GM19397 (cell line): ENCODE measurements at regions not wholly inside any gene's neighbourhood (a gene's known extent, or its start where the extent isn't known, plus 50 kb on each side); places are given as distances from the start of the nearest gene placed in this dataset.
"Not testable (repeated sequence)": the region's sequence is repeated elsewhere in the genome, so short reads cannot be mapped to it uniquely, and the experiment has no call there.

Experiments used
- ATAC-seq: cut with Tn5 transposase; IDR thresholded peaks from one replicate; pipeline ENCODE4 v1.9.1; 2021; ENCODE audit warnings: mild to moderate bottlenecking, moderate library complexity; ENCODE audit not compliant: unreplicated experiment

DNA sequence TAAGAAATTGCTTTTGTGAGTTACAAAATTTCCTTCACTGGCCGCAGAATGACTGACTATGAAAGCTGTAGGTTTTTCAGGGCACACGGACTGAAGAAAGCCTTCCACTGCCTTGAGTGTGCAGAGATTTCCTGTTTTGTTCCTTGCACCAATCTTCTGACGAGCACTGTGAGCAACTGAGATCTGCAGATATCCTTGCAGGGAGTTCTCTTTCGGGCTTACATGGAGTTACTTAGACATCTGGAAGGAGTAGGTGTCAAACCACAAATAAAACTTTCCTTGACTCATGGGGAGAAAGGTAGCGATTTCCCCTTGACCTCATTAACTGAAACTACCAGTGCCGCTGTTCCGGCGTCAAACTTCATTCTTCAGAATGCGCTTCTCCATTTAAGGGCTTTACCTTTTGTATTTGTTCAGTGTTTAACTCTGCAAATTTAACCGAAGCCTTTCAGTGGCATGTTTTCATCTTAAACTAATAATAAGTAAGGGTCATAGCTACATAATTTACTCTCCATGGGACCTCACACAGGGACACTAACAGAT is 1175.3 kb downstream of the GATA3 start:
- no peak for ATAC-seq

DNA sequence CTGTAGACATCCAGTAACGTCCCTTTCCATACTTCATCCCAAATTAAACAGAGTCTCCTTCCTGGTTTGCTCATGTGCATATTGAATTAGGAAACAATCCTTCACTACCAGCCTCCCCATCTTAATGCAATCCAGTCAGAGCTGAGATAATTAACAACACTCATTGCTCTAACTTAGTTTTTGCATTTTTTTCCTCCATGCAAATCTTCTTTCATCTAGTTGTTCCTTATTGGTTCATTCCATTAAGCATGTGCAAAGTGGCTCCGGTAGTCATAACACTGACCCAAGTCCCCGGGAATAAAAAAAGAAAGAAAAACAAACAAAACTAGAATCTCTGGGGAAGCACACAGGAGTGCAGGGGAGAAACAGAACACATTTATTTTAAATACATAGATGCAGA is 1176.1 kb downstream of the GATA3 start:
- no peak for ATAC-seq

DNA sequence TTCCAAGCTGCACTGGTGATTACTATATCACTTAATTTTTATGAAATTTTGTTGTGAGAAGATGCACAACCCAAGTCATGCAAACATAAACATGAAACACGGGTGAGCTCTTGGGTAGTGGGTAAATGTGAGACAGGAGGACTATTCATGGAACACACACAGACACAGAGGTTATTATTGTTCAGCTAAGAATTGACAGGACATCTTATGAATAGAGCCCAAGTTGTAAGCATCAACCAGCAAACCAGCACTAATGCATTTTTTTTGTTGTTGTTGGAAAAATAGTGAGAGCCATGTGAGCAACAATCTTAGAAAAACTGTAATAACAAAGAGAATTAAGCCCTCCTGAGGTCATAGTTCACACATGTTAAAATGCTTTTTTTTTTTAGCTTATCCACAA is 1179.7 kb downstream of the GATA3 start:
- no peak for ATAC-seq

DNA sequence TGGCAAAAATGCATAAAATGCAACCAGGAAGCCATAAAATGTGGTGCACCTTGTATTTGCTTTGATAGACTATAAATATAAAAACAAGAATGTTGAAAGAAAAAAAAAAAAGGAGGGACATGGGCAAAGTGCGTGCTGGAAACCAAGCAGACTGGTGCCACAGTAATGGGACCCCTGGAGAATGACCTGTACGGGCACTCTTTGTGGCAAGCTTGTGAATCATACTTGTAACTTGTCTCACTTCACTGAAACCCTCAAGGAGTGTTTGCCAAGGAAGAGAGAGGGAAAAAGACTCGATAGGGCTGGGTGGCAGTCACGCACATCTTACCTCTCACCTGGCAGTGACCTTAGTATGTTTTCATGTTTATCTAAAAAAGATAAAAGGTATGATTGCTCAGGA is 1183.6 kb downstream of the GATA3 start:
- no peak for ATAC-seq

DNA sequence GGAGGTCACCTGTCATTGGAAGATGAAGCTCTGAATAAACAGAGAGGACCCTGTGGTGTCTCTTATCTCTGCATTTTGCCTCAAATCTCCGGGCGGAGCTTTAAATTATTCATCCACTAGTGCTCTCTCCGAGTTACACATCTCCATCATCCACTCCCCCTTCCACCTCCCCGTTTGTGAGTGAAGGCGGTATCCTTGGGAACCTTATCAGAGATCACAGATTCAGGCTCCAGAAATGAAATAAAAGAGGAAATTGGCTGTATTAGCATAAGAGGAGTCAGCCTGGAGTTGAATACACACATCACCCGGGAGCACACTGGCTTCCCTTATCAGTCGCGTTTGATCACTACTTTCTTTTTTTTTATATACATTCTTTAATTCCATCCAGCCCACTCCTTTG is 1184.8 kb downstream of the GATA3 start:
- no peak for ATAC-seq

DNA sequence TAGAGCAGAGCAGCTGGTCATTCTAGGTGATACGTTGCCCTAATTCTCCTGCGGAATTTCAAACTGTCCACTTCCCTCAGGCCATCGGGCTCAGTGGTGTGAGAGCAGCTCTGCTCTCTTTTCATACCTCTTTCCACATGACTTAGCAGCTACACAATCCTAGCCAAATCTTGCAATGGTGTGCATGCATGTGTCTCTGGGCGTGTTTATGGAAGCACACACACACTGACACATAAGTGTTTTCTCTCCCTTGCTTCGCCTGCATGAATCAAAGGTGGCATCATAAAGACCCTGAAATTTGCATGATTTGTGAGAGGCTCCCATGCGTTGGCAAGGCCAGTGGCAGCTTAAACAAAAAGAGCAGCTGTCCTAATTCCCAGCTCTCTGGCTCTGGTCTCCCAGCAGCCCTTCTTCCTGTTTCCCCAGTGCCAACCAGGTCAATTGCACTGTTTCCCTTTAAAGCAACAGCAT is 1189.5 kb downstream of the GATA3 start:
- no peak for ATAC-seq

DNA sequence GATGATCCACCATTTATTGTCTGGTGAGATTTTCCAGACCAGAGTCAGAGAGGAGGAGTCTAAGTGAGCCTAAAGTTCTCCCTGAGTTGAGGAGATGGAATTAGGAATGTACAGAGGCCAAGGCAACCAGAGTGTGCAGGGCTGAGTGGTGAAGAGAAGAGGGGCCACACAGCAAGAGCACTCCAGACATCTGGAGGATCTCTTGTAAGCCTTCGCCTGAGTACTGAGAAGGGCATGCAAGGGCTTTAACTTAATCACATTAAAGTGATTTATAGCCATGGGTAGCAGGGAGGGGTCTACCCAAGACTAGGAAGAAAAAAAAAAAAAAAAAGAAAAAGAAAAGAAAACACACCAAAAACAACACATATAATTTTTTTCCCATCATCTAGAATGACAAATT is 1190.4 kb downstream of the GATA3 start:
- no peak for ATAC-seq

DNA sequence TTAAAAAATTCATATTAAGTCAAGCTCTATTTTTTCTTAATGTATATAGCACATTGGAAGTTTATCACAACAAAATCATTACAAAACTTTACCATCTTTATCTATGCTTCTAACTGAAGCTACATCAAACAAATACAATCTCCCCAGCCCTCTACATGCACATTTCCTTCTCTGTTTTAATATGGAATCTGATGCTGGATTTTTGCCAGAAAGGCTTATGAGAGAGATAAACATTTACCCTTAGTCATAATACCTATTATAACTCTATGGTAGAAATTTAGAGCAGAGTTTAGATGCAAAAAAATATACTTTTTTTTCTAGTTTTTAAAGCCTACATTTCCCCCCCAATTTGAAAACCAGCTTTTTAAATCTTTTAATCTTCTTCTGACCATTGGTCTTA is 1198.6 kb downstream of the GATA3 start:
- ATAC-seq = no peak

DNA sequence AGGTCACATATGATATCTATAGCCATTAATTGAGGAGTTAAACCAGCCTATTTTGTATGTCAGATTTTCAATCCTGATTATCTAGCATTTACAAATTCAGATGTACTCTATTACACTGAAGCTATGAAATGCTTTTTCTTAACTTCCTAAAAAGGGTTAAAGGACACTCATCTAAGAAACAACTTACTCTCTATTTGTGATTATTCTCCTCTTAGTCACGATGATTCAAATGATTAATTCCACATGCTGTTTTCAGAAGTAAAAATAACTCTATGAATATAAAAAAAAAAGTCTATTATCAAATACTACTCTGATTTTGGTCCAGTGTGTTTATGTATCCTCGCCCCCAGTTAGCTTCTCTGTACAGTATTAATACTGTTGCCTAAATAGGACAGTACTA is 1199.9 kb downstream of the GATA3 start:
- no peak for ATAC-seq

DNA sequence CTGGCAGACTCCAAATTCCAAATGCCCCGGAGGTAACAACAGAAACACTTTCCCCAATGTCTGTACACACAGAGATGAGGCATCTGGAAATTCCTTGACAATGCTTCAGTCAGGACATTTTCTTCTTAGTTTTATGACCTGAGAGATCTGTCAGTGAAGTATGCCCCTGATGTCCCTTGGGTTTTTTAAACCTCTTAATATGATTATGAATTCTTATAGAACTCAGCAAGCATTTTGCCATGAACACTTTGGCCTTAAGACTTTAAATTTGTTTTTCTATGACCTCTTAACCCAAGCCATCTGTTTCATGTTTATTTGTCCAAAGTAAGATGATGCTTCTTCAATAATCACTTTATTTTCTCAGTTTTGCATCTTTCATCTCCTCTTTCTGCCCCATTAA is 1206.2 kb downstream of the GATA3 start:
- no peak for ATAC-seq

DNA sequence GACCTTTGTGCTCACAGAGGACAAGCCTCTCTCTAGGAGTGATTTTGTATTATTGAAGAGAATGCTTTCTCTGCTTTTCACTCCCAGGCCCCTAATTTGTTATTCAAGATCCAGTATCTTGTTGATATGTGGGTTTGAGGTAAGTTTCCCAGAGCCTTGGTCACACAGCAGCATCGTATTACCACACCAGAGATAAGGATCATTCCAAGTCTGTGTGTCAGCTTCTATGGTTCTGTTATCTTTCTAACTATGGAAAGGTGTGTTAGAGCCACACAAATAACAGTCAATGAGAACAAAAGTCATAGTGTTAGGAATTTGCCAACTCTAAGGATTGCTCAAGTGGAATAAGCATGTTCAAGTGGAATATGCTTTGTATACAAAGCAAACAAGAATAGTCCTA is 1208.3 kb downstream of the GATA3 start:
- ATAC-seq = no peak

DNA sequence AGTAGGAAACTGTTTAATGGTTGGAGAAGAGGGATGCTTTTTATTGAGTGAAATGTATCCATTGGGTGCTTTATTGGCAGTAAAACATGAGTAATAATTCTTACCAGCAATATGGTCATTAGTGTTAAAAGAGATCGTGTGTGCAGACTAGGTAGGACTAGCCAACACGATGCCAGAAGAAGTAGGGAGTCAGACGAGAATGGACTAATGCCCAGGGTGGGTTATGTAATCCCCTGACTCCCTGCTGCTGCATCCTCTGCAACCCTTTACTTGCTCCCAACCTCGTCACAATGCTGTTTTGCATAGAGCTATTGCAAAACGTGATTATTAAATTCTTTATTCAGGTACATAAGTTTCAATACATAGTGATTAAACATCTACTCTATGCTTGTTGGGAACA is 1213.7 kb downstream of the GATA3 start:
- no peak for ATAC-seq

DNA sequence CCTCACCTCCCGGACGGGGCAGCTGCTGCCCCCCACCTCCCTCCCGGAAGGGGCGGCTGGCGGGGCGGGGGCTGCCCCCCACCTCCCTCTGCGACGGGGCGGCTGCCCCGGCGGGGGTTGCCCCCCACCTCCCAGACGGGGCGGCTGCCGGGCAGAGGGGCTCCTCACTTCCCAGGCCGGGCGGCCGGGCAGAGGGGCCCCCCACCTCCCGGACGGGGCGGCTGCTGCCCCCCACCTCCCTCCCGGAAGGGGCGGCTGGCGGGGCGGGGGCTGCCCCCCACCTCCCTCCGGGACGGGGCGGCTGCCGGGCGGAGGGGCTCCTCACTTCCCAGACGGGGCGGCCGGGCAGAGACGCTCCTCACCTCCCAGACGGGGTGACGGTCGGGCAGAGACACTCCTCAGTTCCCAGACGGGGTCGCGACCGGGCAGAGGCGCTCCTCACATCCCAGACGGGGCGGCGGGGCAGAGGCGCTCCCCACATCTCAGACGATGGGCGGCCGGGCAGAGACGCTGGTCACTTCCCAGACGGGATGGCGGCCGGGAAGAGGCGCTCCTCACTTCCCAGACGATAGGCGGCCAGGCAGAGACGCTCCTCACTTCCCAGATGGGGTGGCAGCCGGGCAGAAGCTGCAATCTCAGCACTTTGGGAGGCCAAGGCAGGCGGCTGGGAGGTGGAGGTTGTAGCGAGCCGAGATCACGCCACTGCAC is 1218.8 kb downstream of the GATA3 start:
- not testable (repeated sequence) for ATAC-seq

DNA sequence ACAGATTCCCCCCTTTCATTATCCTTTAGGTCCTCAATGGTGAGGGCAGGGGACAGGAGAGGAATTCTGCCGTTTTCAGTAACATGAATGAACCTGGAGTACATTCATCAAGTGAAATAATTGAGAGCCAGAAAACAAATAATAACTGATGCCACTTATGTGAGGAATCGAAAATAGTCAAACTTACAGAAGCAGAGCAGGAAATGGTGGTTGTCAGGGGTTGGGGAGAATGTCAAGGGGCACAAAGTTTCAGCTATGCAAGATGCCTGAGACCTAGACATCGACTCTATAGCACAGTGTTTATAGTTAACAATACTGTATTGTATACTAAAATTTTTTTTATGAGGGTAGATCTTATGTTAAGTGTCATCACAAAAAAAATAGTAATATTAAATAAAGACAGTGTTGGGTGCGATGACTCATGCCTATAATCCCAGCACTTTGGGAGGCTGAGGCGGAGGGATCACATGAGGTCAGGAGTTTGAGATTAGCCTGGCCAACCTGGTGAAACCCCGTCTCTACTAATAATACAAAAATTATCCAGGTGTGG is 1219.8 kb downstream of the GATA3 start:
- no peak for ATAC-seq

DNA sequence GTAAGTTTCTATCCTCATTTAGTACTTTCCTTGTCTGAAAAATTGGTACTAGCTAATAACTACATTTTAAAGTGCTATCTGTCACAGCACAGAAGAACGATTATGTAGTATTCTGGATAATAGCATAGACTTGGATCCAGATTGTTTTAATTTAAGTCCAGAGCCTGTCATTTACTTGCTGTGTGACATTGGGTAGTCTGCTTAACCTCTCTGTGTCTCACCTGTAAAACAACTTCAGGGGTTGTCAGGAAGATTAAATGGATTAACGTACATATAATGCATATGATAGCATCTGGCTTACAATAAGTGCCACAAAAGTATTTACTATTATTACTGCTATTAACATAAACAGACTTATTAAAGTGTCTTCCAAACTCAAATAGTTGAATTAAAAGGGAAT is 1221.4 kb downstream of the GATA3 start:
- no peak for ATAC-seq

DNA sequence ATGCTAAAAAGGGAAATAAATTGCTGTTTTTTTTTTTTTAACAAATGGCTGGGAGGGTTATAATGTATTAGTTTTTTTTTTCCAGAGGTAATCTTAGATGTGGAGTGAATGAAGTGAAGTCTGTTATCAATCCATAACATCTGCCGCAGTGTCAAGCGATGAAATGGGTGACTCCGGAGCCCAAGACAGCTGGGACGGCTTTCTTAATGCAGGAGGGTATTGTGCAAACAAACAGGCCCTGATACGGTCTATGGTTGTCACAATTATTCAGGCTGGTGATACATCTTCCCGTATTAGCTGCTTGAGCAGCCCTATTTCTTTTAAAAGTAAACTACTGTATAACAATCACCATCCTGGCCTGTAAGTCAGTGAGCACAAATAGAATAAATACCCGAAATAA is 1231.2 kb downstream of the GATA3 start:
- ATAC-seq = no peak

DNA sequence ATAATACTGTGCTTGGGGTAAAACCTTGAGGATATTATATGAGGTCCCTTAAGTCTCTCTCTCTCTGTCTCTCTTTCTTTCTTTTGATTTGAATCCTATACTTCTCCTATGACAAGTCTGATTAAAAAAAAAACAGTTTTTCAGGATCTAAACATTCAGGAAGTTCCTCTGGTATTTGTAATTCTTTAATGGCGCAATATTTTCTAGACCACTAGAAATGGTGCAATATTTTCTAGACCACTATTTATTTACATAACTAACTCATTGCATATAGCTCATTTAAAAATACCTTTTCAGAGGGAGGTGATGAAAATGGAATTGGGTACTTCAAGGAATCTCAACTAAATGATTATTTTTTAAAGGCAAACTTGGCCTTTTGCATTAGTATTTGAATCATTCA is 1235.3 kb downstream of the GATA3 start:
- no peak for ATAC-seq

DNA sequence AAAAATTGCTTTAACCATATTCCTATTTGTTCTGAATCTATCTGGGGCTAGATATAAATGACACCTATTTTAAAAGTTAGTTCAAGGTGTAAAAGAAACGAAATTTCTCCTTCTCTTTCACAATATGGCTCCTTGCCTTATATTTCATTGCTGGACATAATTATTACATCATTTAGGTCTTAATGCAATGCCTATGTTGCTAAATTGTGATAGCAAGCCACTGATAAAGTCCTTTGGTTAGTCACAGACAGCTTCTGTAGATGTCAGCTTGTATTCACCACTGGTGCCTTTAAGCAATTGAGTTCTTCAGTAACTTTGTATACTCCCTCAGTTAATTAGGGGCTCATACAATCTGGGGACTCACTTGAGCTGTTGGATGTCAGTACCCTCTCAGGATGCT is 1236.6 kb downstream of the GATA3 start:
- ATAC-seq = no peak

DNA sequence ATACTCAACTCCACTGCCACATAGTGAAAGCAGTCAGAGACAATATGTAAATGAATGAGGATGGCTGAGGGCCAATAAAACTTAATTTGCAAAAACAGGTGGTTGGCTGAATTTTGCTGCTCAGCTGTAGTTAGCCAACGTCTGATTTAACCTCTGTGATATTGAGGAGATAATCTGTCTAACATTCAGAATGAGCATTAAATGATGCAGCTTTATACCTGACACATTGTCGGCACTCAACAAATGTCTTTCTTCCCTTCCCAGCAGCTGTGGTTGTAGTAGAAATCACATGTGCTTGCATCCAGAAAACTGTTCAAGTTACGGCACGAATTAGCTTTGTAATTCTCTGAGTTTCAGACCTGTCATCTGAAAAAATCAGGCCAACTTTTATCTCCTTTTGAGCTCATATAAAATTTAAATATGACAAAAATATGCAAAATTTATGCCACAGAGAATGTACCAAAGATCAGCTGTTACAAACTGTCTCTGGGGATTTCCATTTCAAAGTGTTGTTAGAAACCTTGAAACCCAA is 1239.7 kb downstream of the GATA3 start:
- peak; percentile 32 for ATAC-seq

DNA sequence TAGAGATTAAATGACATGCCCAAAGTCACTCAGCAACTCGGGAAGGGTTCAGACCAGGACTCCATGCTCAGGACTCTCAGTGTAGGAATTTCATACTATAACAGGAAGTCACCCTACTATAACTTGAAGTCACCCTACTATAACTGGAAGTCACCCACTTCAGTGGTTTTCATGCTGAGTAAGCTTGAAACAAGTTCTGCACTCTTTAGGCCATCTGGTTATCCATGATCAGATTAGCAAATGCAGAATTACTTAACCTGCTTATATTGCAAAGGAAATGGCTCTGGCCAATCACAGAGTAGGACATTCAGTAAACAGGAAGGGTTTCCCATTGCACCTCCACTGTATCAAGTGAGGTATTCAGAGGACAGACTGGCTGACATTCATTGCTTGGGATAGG is 1240.4 kb downstream of the GATA3 start:
- ATAC-seq = peak; percentile 90

DNA sequence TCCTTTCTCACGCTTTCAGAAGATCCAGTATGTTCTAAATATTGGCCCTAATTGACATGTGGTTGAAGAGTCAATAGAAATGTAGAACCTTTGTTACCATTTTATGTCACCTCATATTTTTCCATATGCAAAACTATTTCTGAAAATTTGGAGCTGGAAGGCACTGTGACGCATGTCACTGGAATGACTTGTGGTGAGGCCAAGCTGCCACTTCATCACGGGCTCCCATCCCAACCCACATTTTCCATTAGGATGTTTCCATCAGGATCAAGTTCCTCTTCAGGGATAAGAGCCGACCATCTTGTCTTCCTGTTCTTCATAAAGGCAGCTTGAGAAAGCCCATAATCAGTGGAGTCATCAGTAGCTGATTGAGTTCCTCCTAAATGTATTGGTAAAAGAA is 1241.7 kb downstream of the GATA3 start:
- ATAC-seq = no peak

DNA sequence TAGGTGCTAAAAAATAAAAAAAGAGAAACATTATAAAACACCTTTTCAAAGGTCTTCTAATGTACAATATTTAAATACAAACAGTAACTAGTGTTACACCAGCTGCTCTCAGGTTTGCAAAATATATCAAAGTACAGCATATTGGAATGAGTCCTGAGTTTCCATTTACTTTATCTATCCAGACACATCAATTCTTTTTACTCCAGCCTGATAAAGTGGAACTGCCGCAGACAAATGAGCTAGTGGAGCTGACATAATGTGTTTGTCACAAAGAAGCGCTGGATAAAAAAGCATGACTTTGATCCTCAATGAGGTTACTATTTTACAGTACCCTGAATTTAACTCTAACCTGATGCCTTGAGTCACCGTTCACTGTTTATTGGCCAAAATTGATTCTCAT is 1243.1 kb downstream of the GATA3 start:
- ATAC-seq = no peak
